ENCODE measurements at regions not wholly inside any gene's neighbourhood (a gene's known extent, or its start where the extent isn't known, plus 50 kb on each side); places are given as distances from the start of the nearest gene placed in this dataset.
A peak's percentile ranks its signal among the peaks of the same experiment; 100 is the strongest.

- DNase-seq (ENCODE audit: low read depth, low spot score) = peak; percentile 79
- TF ChIP-seq CTCF (IDR thresholded peaks at IDR 0.05; ENCODE audit: extremely low read depth in 1 of 2, insufficient read depth in 1 of 2, low read depth in 1 of 2, low read length in 2 of 2) = peak; percentile 77 to 87
- TF ChIP-seq EZH2 (IDR thresholded peaks at IDR 0.05; ENCODE audit: borderline replicate concordance, low read depth, low read length, severe bottlenecking) = no peak
- H3K4me1 ChIP-seq (ENCODE audit: control insufficient read depth, extremely low read depth, insufficient read depth, low read length) = peaks cover 30% of the 10 kb centered on the region
- ChIA-PET POLR2A (no interaction called here), CTCF (interaction anchor here (0.8 to 2.5 kb wide), 20 partner anchors 9 to 1309 kb away, joined by 3 to 27 read pairs (median 4); no protein-coding TSS in a partner anchor)
- H3K79me2 ChIP-seq (ENCODE audit: control insufficient read depth, insufficient read depth, low read length) = no peaks in the 10 kb centered on the region
- no peak overlapping the region for H3K4me3 ChIP-seq (replicated peaks in 1 of 3; ENCODE audit: insufficient read depth in 1 of 3, low read depth in 1 of 3, low read length in 3 of 3)
- H3K9ac ChIP-seq (replicated peaks; ENCODE audit: extremely low read depth, insufficient read depth, low read length) = no peak overlapping the region
- no peaks in the 10 kb centered on the region for H3K36me3 ChIP-seq (ENCODE audit: control insufficient read depth in 2 of 2, extremely low read depth in 1 of 2, insufficient read depth in 2 of 2, low read length in 2 of 2)
- intact Hi-C loops (cut with micrococcal nuclease) (loop anchor here (1.0 to 5.0 kb wide), 4 partner anchors 129 to 592 kb away; no protein-coding TSS in a partner anchor), dilution Hi-C loops (cut with MboI; ENCODE audit: extremely low pct_ligation_motif_present, low sequenced_read_pairs) (no loop called here)
- BruUV-seq (replicated peaks) = no TSS peak
- peak overlapping the region; percentile 21 for H3K4me2 ChIP-seq (ENCODE audit: insufficient read depth, low read length)
- no peaks in the 10 kb centered on the region for H4K20me1 ChIP-seq (replicated peaks; ENCODE audit: control insufficient read depth, extremely low read depth, insufficient read depth, low read length)
- no peaks in the 10 kb centered on the region for H3K9me1 ChIP-seq (replicated peaks; ENCODE audit: control insufficient read depth, extremely low read depth, insufficient read depth, low read length)
- no peaks in the 10 kb centered on the region for H3K9me3 ChIP-seq (replicated peaks; ENCODE audit: control insufficient read depth, insufficient read depth, low read length)
- H3K27me3 ChIP-seq (ENCODE audit: control insufficient read depth in 2 of 2, insufficient read depth in 2 of 2, low read length in 2 of 2) = peaks cover 9 to 11% of the 10 kb centered on the region in 2 experiments
- H2AFZ ChIP-seq (ENCODE audit: low read depth, low read length) = peak overlapping the region; percentile 81
- FAIRE-seq = peak; percentile 88
- no peak overlapping the region for H3K27ac ChIP-seq (ENCODE audit: insufficient read depth, low read depth, low read length)
These were observed 300.4 kb upstream of the NFE2L3 start for GRCh38 chr7:25851332-25852210.
